ENCODE measurements at regions not wholly inside any gene's neighbourhood (a gene's known extent, or its start where the extent isn't known, plus 50 kb on each side); places are given as distances from the start of the nearest gene placed in this dataset.

GRCh38 chr17:13365331-13365730 is 236.4 kb downstream of the HS3ST3A1 start:
- no peaks in the 10 kb centered on the region for H3K9me3 ChIP-seq (ENCODE audit: control insufficient read depth, insufficient read depth, low read depth, low read length)
- H3K27ac ChIP-seq (ENCODE audit: insufficient read depth, low read length) = no peak overlapping the region
- peak; percentile 39 to 78 for DNase-seq (ENCODE audit: low read depth in 2 of 2)
- H3K9ac ChIP-seq (ENCODE audit: insufficient read depth, low read length) = no peak overlapping the region
- no peak overlapping the region for H2AFZ ChIP-seq (ENCODE audit: low read length)
- H3K4me1 ChIP-seq (ENCODE audit: control insufficient read depth, extremely low read depth, insufficient read depth, low read length) = peaks cover 7% of the 10 kb centered on the region
- H3K79me2 ChIP-seq (ENCODE audit: control insufficient read depth, insufficient read depth, low read length) = no peaks in the 10 kb centered on the region
- H3K4me2 ChIP-seq (ENCODE audit: extremely low read depth, insufficient read depth, low read length) = no peak overlapping the region
- H3K36me3 ChIP-seq (ENCODE audit: control insufficient read depth, insufficient read depth, low read length) = no peaks in the 10 kb centered on the region
- TF ChIP-seq CTCF (conservative IDR thresholded peaks at IDR 0.05 in 1 of 2, IDR thresholded peaks at IDR 0.05 in 1 of 2; ENCODE audit: low read depth in 1 of 2, low read length in 2 of 2) (no peak), EZH2 (IDR thresholded peaks at IDR 0.05; ENCODE audit: low read length, missing control alignments) (no peak)
- H3K4me3 ChIP-seq (replicated peaks in 1 of 4; ENCODE audit: control extremely low read depth in 1 of 4, insufficient read depth in 1 of 4, low read depth in 3 of 4, low read length in 4 of 4) = no peak overlapping the region
- no peaks in the 10 kb centered on the region for H3K27me3 ChIP-seq (ENCODE audit: control insufficient read depth, insufficient read depth, low read length)
- H4K20me1 ChIP-seq (ENCODE audit: control insufficient read depth, extremely low read depth, insufficient read depth, low read length) = no peaks in the 10 kb centered on the region

- no peaks in the 10 kb centered on the region for H3K27me3 ChIP-seq (ENCODE audit: control insufficient read depth, insufficient read depth, low read length)
- H3K36me3 ChIP-seq (ENCODE audit: control insufficient read depth, insufficient read depth, low read length) = no peaks in the 10 kb centered on the region
- no peak overlapping the region for H3K4me3 ChIP-seq (replicated peaks in 1 of 4; ENCODE audit: control extremely low read depth in 1 of 4, insufficient read depth in 1 of 4, low read depth in 3 of 4, low read length in 4 of 4)
- H4K20me1 ChIP-seq (ENCODE audit: control insufficient read depth, extremely low read depth, insufficient read depth, low read length) = no peaks in the 10 kb centered on the region
- H3K9me3 ChIP-seq (ENCODE audit: control insufficient read depth, insufficient read depth, low read depth, low read length) = no peaks in the 10 kb centered on the region
- H3K4me2 ChIP-seq (ENCODE audit: extremely low read depth, insufficient read depth, low read length) = peak overlapping the region; percentile 18
- peak overlapping the region; percentile 25 for H3K27ac ChIP-seq (ENCODE audit: insufficient read depth, low read length)
- peak overlapping the region; percentile 47 for H2AFZ ChIP-seq (ENCODE audit: low read length)
- peaks cover 7% of the 10 kb centered on the region for H3K4me1 ChIP-seq (ENCODE audit: control insufficient read depth, extremely low read depth, insufficient read depth, low read length)
- TF ChIP-seq EZH2 (IDR thresholded peaks at IDR 0.05; ENCODE audit: low read length, missing control alignments) (no peak), CTCF (conservative IDR thresholded peaks at IDR 0.05 in 1 of 2, IDR thresholded peaks at IDR 0.05 in 1 of 2; ENCODE audit: low read depth in 1 of 2, low read length in 2 of 2) (no peak)
- DNase-seq (ENCODE audit: low read depth in 2 of 2) = no peak
- H3K79me2 ChIP-seq (ENCODE audit: control insufficient read depth, insufficient read depth, low read length) = no peaks in the 10 kb centered on the region
- no peak overlapping the region for H3K9ac ChIP-seq (ENCODE audit: insufficient read depth, low read length)
Observed at GRCh38 chr17:13363771-13364170, 238.0 kb downstream of the HS3ST3A1 start.

GRCh38 chr17:13362341-13363122 is 239.2 kb downstream of the HS3ST3A1 start:
- Histone ChIP-seq H3K9ac (ENCODE audit: insufficient read depth, low read length) (no peak overlapping the region), H2AFZ (ENCODE audit: low read length) (peak overlapping the region; percentile 82), H3K79me2 (ENCODE audit: control insufficient read depth, insufficient read depth, low read length) (no peaks in the 10 kb centered on the region), H3K27ac (ENCODE audit: insufficient read depth, low read length) (peak overlapping the region; percentile 68), H3K4me1 (ENCODE audit: control insufficient read depth, extremely low read depth, insufficient read depth, low read length) (peaks cover 7% of the 10 kb centered on the region), H3K4me2 (ENCODE audit: extremely low read depth, insufficient read depth, low read length) (peak overlapping the region; percentile 93), H4K20me1 (ENCODE audit: control insufficient read depth, extremely low read depth, insufficient read depth, low read length) (no peaks in the 10 kb centered on the region), H3K27me3 (ENCODE audit: control insufficient read depth, insufficient read depth, low read length) (no peaks in the 10 kb centered on the region), H3K4me3 (replicated peaks in 1 of 4; ENCODE audit: control extremely low read depth in 1 of 4, insufficient read depth in 1 of 4, low read depth in 3 of 4, low read length in 4 of 4) (peak overlapping the region; percentile 44 to 69 (median 54)), H3K36me3 (ENCODE audit: control insufficient read depth, insufficient read depth, low read length) (no peaks in the 10 kb centered on the region), H3K9me3 (ENCODE audit: control insufficient read depth, insufficient read depth, low read depth, low read length) (no peaks in the 10 kb centered on the region)
- DNase-seq (ENCODE audit: low read depth in 2 of 2) = peak; percentile 54 to 86
- TF ChIP-seq EZH2 (IDR thresholded peaks at IDR 0.05; ENCODE audit: low read length, missing control alignments) (no peak), CTCF (conservative IDR thresholded peaks at IDR 0.05 in 1 of 2, IDR thresholded peaks at IDR 0.05 in 1 of 2; ENCODE audit: low read depth in 1 of 2, low read length in 2 of 2) (no peak)

Measured in fibroblast of lung (primary cell).